Vagina (tissue), 2 donors: ENCODE measurements at regions not wholly inside any gene's neighbourhood (a gene's known extent, or its start where the extent isn't known, plus 50 kb on each side); places are given as distances from the start of the nearest gene placed in this dataset.

Experiments
- DNase-seq, 2 donors: peaks; one replicate each; pipeline ENCODE4 v3.0.0-alpha.2; 2017; ENCODE audit errors: extremely low spot score in 2 of 2
- H3K27ac ChIP-seq: fragments of 200-600 bp; sonication (generic); one replicate; pipeline ENCODE4 v1.5.1; 2019
- H3K27me3 ChIP-seq: fragments of 200-600 bp; sonication (generic); one replicate; pipeline ENCODE4 v1.5.1; 2019
- H3K36me3 ChIP-seq, 2 donors: fragments of 200-600 bp; sonication (generic); one replicate each; pipeline ENCODE4 v1.5.1; 2017 to 2019
- H3K4me1 ChIP-seq: fragments of 200-600 bp; sonication (generic); one replicate; pipeline ENCODE4 v1.5.1; 2019
- H3K4me3 ChIP-seq, 2 donors: fragments of 200-600 bp; sonication (generic); 1 replicate in 1 of 2; 2 replicates in 1 of 2; pipeline ENCODE4 v1.5.1; 2016 to 2019
- H3K9me3 ChIP-seq: fragments of 200-600 bp; sonication (generic); one replicate; pipeline ENCODE4 v1.5.1; 2019
- CTCF ChIP-seq, 3 experiments: fragments of 450-650 bp in 2 of 3; fragments of 200-600 bp in 1 of 3; sonication (generic) in 1 of 3; IDR thresholded peaks; one replicate each; pipeline ENCODE4 v1.5.1; 2017 to 2019; ENCODE audit warnings: antibody characterized with exemption in 3 of 3, mild to moderate bottlenecking in 2 of 3, moderate library complexity in 2 of 3
- POLR2A ChIP-seq, 2 donors: fragments of 450-650 bp; IDR thresholded peaks; one replicate each; pipeline ENCODE4 v1.6.1; 2017; ENCODE audit warnings: antibody characterized with exemption in 2 of 2, mild to moderate bottlenecking in 2 of 2, moderate library complexity in 2 of 2
- POLR2AphosphoS5 ChIP-seq, 2 donors: sonication (generic); formaldehyde crosslinking; IDR thresholded peaks; one replicate each; pipeline ENCODE4 v1.9.0; 2017; ENCODE audit warnings: antibody characterized with exemption in 2 of 2, mild to moderate bottlenecking in 2 of 2, low read depth in 1 of 2; ENCODE audit not compliant: insufficient read depth in 1 of 2
- intact Hi-C: fragments of 100-400 bp; cut with DNase I; formaldehyde crosslinking; loops from one replicate; pipeline ENCODE4 v1.15.1; 2023

- no peak overlapping the region for H3K4me3 ChIP-seq
- no peaks in the 10 kb centered on the region for H3K27me3 ChIP-seq
- no peaks in the 10 kb centered on the region for H3K9me3 ChIP-seq
- no peak overlapping the region for H3K27ac ChIP-seq
- no peak for TF ChIP-seq POLR2A (IDR thresholded peaks at IDR 0.05)
- no peak for TF ChIP-seq POLR2AphosphoS5 (IDR thresholded peaks at IDR 0.05; ENCODE audit: insufficient read depth in 1 of 2, low read depth in 1 of 2)
- TF ChIP-seq CTCF (IDR thresholded peaks at IDR 0.05) = no peak
- no peaks in the 10 kb centered on the region for H3K36me3 ChIP-seq
- no peaks in the 10 kb centered on the region for H3K4me1 ChIP-seq
- no peak for DNase-seq
- intact Hi-C loops = no loop called here
Measured at GRCh38 chr21:21624674-21625073, 626.5 kb downstream of the NCAM2 start.

- intact Hi-C loops = no loop called here
- Histone ChIP-seq H3K27me3 (no peaks in the 10 kb centered on the region), H3K9me3 (no peaks in the 10 kb centered on the region), H3K27ac (no peak overlapping the region), H3K4me3 (no peak overlapping the region), H3K36me3 (no peaks in the 10 kb centered on the region), H3K4me1 (no peaks in the 10 kb centered on the region)
- TF ChIP-seq CTCF (IDR thresholded peaks at IDR 0.05) (no peak), POLR2A (IDR thresholded peaks at IDR 0.05) (no peak), POLR2AphosphoS5 (IDR thresholded peaks at IDR 0.05; ENCODE audit: insufficient read depth in 1 of 2, low read depth in 1 of 2) (no peak)
- no peak for DNase-seq
Measured at GRCh38 chr21:21631961-21632360, 633.8 kb downstream of the NCAM2 start.

GRCh38 chr21:21632926-21633325 lies 634.7 kb downstream of the NCAM2 start:
- intact Hi-C loops = no loop called here
- no peak for DNase-seq
- Histone ChIP-seq H3K9me3 (no peaks in the 10 kb centered on the region), H3K36me3 (no peaks in the 10 kb centered on the region), H3K4me3 (no peak overlapping the region), H3K27me3 (no peaks in the 10 kb centered on the region), H3K27ac (no peak overlapping the region), H3K4me1 (no peaks in the 10 kb centered on the region)
- TF ChIP-seq POLR2A (IDR thresholded peaks at IDR 0.05) = no peak
- TF ChIP-seq POLR2AphosphoS5 (IDR thresholded peaks at IDR 0.05; ENCODE audit: insufficient read depth in 1 of 2, low read depth in 1 of 2) = no peak
- TF ChIP-seq CTCF (IDR thresholded peaks at IDR 0.05) = no peak

- no peak for DNase-seq
Measured at GRCh38 chr21:21661741-21662140, 663.5 kb downstream of the NCAM2 start.

GRCh38 chr21:21662776-21663175 lies 664.6 kb downstream of the NCAM2 start:
- Histone ChIP-seq H3K4me3 (no peak overlapping the region), H3K9me3 (no peaks in the 10 kb centered on the region), H3K36me3 (no peaks in the 10 kb centered on the region), H3K4me1 (no peaks in the 10 kb centered on the region), H3K27me3 (no peaks in the 10 kb centered on the region), H3K27ac (no peak overlapping the region)
- DNase-seq = no peak
- TF ChIP-seq POLR2A (IDR thresholded peaks at IDR 0.05) (no peak), POLR2AphosphoS5 (IDR thresholded peaks at IDR 0.05; ENCODE audit: insufficient read depth in 1 of 2, low read depth in 1 of 2) (no peak), CTCF (IDR thresholded peaks at IDR 0.05) (no peak)
- intact Hi-C loops = no loop called here

More at GRCh38 chr21:21661741-21662140, 663.5 kb downstream of the NCAM2 start:
- Histone ChIP-seq H3K4me3 (no peak overlapping the region), H3K36me3 (no peaks in the 10 kb centered on the region), H3K27me3 (no peaks in the 10 kb centered on the region), H3K9me3 (no peaks in the 10 kb centered on the region), H3K27ac (no peak overlapping the region), H3K4me1 (no peaks in the 10 kb centered on the region)
- intact Hi-C loops = no loop called here
- no peak for TF ChIP-seq POLR2AphosphoS5 (IDR thresholded peaks at IDR 0.05; ENCODE audit: insufficient read depth in 1 of 2, low read depth in 1 of 2)
- TF ChIP-seq CTCF (IDR thresholded peaks at IDR 0.05) = no peak
- TF ChIP-seq POLR2A (IDR thresholded peaks at IDR 0.05) = no peak
